NCI-H69 (cell line): ENCODE measurements at regions not wholly inside any gene's neighbourhood (a gene's known extent, or its start where the extent isn't known, plus 50 kb on each side); places are given as distances from the start of the nearest gene placed in this dataset.
"Not testable (repeated sequence)": the region's sequence is repeated elsewhere in the genome, so short reads cannot be mapped to it uniquely, and the experiment has no call there.

Source experiments
- DNase-seq: peaks from one replicate; lab custom pipeline; 2025; lab: John Stamatoyannopoulos, UW

DNA sequence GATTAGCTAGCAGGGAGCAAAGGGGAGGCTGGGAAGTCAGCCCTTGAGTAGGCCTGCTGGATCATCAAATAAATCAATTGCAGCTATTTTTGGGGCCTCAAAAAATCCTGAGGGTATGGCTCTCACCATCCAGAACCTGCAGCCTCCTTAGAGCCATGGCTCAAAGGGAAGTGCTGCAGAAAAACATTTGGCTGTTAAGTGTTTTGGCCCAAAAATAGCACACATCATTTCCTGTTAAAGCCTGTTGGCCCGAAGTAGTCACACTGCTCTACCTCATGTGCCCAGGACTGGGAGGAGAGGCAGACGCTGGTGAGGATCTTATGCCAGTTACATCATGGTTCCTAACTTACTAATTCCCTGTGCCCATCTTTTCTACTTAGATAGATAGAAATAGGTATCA is 176.8 kb upstream of the PLGLB1 start:
- not testable (repeated sequence) for DNase-seq

GRCh38 chr2:87199228-87199627 is 177.6 kb upstream of the PLGLB1 start:
- DNase-seq, result not testable (repeated sequence)

- DNase-seq, result not testable (repeated sequence)
Measured at GRCh38 chr2:87204569-87205147, 183.0 kb upstream of the PLGLB1 start.

- not testable (repeated sequence) for DNase-seq
Measured at GRCh38 chr2:87212938-87213337, 191.3 kb upstream of the PLGLB1 start.

DNA sequence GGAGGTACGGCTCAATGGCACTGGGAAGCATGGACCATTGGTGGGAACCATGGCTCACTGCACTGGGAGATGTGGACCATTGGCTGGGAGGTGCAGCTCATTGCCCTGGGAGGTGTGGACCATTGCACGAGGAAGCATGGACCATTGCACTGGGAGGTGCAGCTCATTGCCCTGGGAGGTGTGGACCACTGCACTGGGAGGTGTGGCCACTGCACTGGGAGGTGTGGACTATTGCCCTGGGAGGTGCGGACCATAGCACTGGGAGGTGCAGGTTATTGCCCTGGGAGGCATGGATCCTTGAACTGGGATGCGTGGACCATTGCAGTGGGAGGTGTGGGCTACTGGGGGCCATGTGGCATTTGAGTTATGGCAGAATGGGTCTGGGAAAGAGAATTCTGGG is 195.4 kb upstream of the PLGLB1 start:
- DNase-seq, result not testable (repeated sequence)

DNA sequence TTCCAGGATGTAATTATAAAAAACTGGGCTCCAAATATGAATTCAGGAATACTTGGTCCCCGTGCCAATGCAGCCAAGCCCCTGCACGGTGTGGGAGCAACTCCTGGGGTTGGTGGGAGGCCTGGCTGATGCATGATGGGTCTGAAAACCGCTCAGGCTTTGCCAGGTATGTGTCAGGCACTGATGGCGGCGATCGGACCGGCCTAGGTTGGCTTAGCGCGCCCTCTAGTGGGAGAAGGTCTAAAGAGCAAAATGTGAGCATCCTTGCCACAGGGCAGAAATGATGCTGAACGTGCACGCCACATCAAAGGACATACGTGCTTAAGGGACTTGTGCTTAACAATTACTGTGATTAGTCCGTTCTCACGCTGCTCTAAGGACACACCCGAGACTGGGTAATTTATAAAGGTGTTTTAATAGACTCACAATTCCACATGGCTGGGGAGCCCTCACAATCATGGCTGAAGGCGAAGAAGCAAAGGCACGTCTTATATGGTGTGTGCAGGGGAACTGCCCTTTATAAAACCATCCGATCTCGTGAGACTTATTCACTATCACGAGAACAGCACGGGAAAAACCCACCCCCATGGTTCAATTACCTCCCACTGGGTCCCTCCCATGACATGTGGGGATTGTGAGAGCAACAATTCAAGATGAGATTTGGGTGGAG is 196.2 kb upstream of the PLGLB1 start:
- DNase-seq, result not testable (repeated sequence)

GRCh38 chr2:87220651-87221050 is 199.0 kb upstream of the PLGLB1 start:
- DNase-seq, result not testable (repeated sequence)

DNA sequence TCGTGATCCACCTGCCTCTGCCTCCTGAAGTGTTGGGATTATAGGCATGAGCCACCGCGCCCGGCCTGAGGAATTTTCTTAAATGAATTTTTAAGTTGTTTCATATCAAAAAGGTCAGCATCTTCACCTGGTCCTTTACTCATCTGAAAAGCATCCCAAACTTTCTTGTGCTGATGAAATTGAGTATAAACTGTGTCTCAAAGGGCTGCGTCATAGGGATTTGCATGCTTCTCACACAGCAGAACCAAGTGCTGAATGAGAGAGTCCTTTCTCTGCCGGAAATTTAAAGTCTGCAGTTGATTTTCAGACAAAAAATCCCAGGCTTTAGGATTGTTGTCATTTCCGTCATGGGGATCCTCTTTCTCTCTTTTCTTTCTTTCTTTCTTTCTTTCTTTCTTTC is 200.5 kb upstream of the PLGLB1 start:
- DNase-seq, result not testable (repeated sequence)

DNA sequence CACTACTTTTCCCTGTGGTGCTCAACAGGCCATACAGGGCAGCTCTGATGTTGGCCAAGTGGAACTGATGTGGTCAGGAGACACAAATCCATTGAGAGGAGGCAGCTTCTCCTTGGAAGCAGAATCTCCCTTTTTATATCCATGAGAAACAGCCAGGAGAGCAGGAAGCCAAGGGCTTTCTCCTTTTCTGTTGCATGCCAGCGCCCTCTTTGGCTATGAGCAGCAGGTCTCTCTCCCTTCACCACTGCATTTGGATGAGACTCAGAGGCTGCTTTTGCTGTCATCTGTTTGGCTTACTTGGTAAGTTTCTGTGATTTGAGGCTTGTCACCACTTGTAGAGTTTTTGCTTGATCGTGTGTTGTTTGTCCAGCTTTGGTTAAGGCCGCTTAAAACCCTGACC is 202.2 kb upstream of the PLGLB1 start:
- DNase-seq, result not testable (repeated sequence)

- DNase-seq, result not testable (repeated sequence)
Measured at GRCh38 chr2:87229091-87229689, 207.5 kb upstream of the PLGLB1 start.

DNA sequence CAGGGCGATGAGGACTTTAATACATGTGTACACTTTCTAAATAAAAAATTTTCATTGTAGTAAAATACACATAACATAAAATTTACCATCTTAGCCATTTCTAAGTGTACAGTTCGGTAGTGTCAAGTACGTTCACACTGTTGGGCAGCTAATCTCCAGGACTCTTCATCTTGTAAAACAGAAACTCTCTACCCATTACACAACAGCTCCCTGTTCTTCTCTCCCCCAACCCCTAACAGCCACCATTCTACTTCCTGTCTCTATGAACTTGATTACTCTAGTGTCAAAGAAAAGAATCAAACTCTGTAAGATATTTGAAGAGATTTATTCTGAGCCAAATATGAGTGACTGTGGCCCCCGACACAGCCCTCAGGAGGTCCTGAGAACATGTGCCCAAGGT is 208.3 kb upstream of the PLGLB1 start:
- DNase-seq, result not testable (repeated sequence)

DNA sequence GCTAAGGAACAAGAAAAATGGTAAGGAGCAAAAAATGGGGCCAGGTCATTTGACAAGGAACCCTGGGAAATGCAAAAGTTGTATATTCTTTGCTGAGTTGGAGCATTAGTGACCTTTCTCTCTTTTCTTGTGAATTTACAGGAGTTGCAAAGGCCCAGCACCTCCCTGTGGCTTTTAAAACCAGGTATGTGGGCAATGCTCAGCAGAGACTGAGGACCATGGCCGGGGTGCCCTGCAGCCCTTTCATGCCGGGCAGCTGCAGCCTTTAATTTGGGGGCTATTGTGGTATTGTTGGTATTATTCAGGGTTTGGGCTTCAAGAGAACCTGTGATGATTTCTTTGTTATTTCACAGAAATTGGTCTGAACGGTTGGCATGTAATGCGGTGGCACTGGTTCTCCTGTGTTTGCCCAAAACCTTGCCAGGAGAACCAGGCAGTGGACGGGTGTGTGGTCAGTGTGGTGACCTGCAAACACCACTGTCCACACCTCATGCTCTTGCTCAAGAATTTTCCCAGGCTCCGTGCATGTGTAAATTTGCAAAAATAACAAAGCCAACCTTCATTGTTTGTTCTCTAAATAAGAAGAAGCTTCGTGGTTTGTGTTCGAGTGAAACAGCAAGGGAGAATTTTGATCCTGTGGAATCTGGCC is 213.8 kb upstream of the PLGLB1 start:
- DNase-seq, result not testable (repeated sequence)

DNA sequence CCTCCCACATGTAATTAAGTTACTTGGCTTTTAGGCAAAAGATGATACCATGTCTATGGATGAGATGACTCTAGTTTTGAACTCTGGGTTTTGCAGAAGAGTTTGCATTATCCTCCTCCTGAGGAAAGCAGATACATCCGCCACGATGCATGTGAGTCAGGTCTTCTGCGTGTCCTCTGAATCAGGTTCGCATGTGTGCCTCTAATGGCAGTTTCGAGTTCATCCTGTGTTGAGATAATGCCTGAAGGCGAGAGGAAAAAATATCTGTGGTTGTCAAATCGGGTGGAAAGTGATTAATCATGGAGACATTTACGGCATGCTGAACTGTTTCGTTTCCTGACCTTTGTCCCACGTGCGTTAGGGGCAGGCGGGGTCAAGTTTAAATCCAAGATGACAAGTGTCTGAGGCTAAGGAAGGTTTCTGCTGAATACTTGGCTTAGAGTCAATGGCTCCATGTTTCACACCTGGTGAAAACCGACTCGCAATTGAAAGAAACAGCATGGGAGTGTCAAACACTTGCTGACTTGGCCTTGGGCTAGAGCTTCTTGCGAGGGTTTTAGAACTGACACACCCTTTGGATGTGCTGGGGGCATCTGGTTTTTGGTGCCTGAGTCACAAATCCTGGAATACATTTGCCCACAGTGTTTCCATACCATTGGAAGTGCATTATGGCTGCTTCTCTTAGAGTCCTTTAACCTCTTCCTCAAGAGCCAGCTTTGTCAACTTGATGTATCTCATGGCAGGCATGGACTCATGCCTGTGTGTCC is 216.1 kb upstream of the PLGLB1 start:
- DNase-seq, result not testable (repeated sequence)

DNA sequence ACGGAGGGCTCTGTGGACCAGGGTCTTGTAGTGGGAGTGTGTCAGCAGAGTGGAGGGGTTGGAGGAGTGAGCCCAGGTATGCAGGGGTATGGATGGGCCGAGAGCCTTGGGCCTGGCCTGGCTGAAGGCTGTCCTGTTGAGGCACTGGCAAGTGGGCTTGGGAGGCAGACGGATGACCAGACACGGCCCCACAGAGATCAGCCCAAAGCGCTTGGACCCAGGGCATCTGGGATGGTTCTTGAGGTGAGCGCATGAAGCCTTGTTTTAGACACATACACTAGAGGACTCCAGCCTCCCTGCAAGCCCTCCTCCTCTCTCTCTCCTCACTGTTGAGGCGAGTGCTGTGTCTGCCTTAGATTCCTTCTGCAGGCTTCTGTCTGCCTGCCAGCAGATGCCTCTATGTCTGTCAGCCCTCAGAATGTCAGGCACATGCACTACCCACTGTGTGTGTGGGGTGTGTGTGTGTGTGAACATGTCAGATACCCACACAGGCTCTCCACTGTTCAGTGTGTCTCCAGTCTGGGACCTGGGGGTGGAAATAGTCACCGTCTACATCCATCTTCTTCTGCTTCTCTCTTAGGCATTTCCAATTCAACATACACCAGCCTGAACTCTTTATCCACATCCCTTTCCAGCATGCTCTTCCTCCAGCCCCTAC is 218.0 kb upstream of the PLGLB1 start:
- not testable (repeated sequence) for DNase-seq

DNA sequence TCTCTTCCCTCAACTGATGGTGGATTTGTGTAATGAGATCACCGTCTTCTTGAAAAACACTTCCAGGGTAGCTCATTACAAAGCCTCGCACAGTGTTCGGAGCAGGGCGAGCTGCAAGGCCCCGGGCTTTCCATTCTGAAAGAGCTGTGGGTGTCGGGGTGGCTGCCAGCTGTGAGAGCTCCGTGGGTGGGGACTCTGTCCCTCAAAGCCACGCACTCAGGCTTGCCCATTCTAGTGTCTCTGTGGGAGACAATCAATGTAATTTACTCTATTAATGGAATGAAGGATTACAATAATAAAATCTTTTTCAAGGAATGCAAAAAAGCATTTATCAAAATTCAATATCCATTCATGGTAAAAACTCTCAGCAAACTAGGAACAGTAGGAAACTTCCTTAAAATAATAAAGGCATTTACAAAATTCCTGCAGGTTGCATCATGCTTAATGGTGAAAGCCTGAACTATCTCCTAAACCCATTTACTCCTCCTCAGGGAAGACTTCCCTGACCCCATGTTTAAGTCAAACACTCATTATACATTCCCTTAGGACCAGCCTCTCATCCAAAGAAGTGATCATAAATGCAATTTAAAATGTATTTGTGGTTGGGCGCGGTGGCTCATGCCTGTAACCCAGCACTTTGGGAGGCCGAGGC is 224.5 kb upstream of the PLGLB1 start:
- not testable (repeated sequence) for DNase-seq

GRCh38 chr2:87252046-87252445 is 230.4 kb upstream of the PLGLB1 start:
- not testable (repeated sequence) for DNase-seq

DNA sequence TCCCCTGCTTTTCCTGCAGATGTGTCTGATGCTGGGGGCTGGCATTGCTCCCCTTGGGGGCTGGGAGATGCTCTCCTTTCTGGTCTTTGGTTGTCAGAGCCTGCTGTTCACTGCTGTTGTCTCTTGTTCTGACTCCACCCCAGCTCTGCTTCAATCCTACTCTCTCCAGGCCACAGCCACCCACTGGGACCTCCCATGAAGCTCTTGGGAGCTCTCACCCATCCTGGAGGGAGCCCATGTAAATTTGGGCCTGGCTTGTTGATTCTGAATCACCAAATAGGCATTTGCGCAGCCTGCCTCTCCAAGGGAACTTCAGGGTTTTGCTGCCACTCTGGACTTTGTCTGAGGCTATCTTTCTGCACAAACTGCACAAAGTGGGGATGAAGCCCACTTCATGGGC is 232.9 kb upstream of the PLGLB1 start:
- not testable (repeated sequence) for DNase-seq

GRCh38 chr2:87255410-87255809 is 233.8 kb upstream of the PLGLB1 start:
- not testable (repeated sequence) for DNase-seq

- DNase-seq, result not testable (repeated sequence)
Measured at GRCh38 chr2:87258887-87259286, 237.2 kb upstream of the PLGLB1 start.

DNA sequence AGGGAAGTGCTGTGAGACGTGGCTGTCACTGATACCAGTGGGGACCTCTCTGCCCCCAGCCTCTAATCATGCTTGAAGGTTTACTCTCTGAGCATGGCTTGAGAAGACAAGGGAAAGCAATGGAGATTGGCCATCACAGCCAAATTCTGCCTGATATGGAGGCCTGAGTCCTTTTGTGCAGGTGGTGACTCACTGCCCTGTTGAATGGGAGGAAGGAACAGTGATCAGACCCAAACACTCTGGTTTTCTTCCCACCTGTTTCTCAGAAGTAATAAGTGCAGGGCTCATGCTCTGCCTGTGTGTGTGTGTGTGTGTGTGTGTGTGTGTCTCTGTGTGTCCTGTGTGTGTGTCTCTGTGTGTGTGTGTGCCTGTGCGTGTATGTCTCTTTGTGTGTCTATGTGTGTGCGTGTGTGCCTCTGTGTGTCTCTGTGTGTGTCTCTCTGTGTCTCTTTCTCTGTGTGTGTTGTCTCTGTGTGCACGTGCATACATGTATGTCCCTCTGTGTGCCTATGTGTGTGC is 240.6 kb upstream of the PLGLB1 start:
- not testable (repeated sequence) for DNase-seq
